Uterus (tissue), 2 donors: ENCODE measurements at regions not wholly inside any gene's neighbourhood (a gene's known extent, or its start where the extent isn't known, plus 50 kb on each side); places are given as distances from the start of the nearest gene placed in this dataset.

ENCODE experiments used
- POLR2A ChIP-seq, 2 donors: fragments of 450-650 bp; IDR thresholded peaks; one replicate each; pipeline ENCODE4 v1.6.1; 2016; ENCODE audit warnings: antibody characterized with exemption in 2 of 2, mild to moderate bottlenecking in 1 of 2, moderate library complexity in 1 of 2
- TF ChIP-seq, protein P1 (sequence below), 4 experiments: fragments of 200-600 bp in 2 of 4; fragments of 450-650 bp in 2 of 4; sonication (generic) in 2 of 4; IDR thresholded peaks; one replicate each; pipeline ENCODE4 v1.5.1; 2016 to 2019; ENCODE audit warnings: antibody characterized with exemption in 4 of 4, mild to moderate bottlenecking in 2 of 4, moderate library complexity in 1 of 4

DNA sequence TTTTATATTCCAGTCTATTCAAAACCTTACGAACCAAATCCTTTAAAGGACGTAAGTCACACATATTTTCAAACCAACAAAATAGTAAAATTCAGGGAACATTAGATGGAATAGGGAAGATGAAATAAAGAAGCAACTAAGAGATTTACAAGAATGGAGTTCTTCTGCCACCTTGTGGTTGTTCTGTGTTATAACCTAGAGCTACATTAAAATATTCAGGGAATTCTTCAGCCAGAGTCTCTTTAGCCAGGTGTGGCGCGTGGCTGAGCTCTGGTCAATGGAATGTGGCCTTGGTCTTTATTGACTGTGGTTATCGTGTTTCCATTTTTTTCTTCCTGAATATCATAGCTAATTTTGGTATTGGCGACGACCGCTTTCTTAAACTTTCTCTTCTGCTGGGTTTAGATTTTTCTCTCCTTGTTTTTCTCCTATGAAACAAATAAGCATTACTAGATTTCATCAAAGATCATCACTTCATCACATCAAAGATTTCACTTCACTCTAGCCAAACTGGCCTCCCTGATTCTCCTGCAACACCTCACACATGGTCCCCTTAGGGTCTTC, 221.3 kb downstream of the MRPL39 start:
- TF ChIP-seq, protein P1, sequence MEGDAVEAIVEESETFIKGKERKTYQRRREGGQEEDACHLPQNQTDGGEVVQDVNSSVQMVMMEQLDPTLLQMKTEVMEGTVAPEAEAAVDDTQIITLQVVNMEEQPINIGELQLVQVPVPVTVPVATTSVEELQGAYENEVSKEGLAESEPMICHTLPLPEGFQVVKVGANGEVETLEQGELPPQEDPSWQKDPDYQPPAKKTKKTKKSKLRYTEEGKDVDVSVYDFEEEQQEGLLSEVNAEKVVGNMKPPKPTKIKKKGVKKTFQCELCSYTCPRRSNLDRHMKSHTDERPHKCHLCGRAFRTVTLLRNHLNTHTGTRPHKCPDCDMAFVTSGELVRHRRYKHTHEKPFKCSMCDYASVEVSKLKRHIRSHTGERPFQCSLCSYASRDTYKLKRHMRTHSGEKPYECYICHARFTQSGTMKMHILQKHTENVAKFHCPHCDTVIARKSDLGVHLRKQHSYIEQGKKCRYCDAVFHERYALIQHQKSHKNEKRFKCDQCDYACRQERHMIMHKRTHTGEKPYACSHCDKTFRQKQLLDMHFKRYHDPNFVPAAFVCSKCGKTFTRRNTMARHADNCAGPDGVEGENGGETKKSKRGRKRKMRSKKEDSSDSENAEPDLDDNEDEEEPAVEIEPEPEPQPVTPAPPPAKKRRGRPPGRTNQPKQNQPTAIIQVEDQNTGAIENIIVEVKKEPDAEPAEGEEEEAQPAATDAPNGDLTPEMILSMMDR (IDR thresholded peaks at IDR 0.05) = peak; percentile 51 to 64 (median 55)
- TF ChIP-seq POLR2A (IDR thresholded peaks at IDR 0.05) = no peak
